Uterus (tissue), 3 donors: ENCODE measurements at regions not wholly inside any gene's neighbourhood (a gene's known extent, or its start where the extent isn't known, plus 50 kb on each side); places are given as distances from the start of the nearest gene placed in this dataset.

Experiments
- DNase-seq, 2 donors: peaks; one replicate each; pipeline ENCODE4 v3.0.0-alpha.2; 2019 to 2020
- H3K27ac ChIP-seq, 2 donors: fragments of 200-600 bp; sonication (generic); 1 replicate in 1 of 2; 2 replicates in 1 of 2; pipeline ENCODE4 v1.5.1; 2016 to 2018
- H3K27me3 ChIP-seq, 2 donors: fragments of 200-600 bp; sonication (generic); one replicate each; pipeline ENCODE4 v1.5.1; 2018 to 2019; ENCODE audit warnings: control low read depth in 1 of 2
- H3K36me3 ChIP-seq, 2 donors: fragments of 200-600 bp; sonication (generic); one replicate each; pipeline ENCODE4 v1.5.1; 2019; ENCODE audit warnings: control low read depth in 1 of 2
- H3K4me1 ChIP-seq, 2 donors: fragments of 200-600 bp; sonication (generic); one replicate each; pipeline ENCODE4 v1.5.1; 2018 to 2019; ENCODE audit warnings: control low read depth in 1 of 2
- H3K4me3 ChIP-seq, 2 donors: fragments of 200-600 bp; sonication (generic); 1 replicate in 1 of 2; 2 replicates in 1 of 2; pipeline ENCODE4 v1.5.1; 2018 to 2019; ENCODE audit warnings: mild to moderate bottlenecking in 1 of 2
- H3K9me3 ChIP-seq, 2 donors: fragments of 200-600 bp; sonication (generic); one replicate each; pipeline ENCODE4 v1.5.1; 2019; ENCODE audit warnings: control low read depth in 1 of 2
- POLR2A ChIP-seq, 2 donors: fragments of 450-650 bp; IDR thresholded peaks; one replicate each; pipeline ENCODE4 v1.6.1; 2016; ENCODE audit warnings: antibody characterized with exemption in 2 of 2, mild to moderate bottlenecking in 1 of 2, moderate library complexity in 1 of 2
- intact Hi-C: fragments of 100-400 bp; cut with DNase I; formaldehyde crosslinking; loops from one replicate; pipeline ENCODE4 v1.15.1; 2023; ENCODE audit warnings: low total_unique reads
- TF ChIP-seq, protein P1 (sequence below), 4 experiments: fragments of 200-600 bp in 2 of 4; fragments of 450-650 bp in 2 of 4; sonication (generic) in 2 of 4; IDR thresholded peaks; one replicate each; pipeline ENCODE4 v1.5.1; 2016 to 2019; ENCODE audit warnings: antibody characterized with exemption in 4 of 4, mild to moderate bottlenecking in 2 of 4, moderate library complexity in 1 of 4
- donor health status: DM: yes; HTN: yes; CAD: no.

DNA sequence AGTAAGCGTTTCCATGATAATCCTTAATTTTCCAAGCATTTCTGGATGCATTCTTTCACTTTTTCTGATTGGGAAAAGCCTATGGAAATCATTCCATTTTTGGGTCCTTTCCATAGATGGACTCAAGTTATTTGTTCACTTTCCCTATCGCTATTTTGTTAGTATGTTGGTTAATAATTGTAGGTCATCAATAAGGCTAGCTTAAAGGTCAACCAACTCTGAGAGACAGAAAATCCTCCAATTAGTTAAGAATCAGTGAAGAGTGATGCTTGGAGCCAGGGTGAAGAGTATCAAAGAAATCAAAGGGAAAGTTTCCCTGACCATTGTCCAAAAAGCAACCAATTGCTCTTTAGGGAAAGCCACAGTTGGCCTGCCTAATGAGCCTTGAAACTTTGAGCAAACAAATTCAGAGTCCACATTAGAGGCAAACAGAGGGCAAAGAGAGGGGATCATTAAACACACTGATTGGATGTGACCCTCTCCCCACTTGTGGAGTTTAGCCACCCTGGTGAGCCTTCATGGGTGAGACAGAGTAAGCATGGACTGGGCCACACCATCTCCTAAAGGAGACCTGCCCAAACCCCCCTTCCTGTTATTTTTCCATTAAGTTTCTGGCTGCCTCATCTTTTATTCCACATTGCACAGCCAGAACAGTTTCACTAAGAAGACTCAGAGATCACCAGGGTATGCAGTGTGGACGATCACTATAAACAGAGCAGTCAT lies 133.4 kb upstream of the DYNLRB2 start:
- H3K4me3 ChIP-seq, result no peak overlapping the region
- H3K36me3 ChIP-seq, result no peaks in the 10 kb centered on the region
- H3K27ac ChIP-seq, result no peak overlapping the region
- H3K9me3 ChIP-seq, result no peaks in the 10 kb centered on the region
- H3K4me1 ChIP-seq, result no peaks in the 10 kb centered on the region
- intact Hi-C loops, result no loop called here
- no peaks in the 10 kb centered on the region for H3K27me3 ChIP-seq
- TF ChIP-seq, protein P1, sequence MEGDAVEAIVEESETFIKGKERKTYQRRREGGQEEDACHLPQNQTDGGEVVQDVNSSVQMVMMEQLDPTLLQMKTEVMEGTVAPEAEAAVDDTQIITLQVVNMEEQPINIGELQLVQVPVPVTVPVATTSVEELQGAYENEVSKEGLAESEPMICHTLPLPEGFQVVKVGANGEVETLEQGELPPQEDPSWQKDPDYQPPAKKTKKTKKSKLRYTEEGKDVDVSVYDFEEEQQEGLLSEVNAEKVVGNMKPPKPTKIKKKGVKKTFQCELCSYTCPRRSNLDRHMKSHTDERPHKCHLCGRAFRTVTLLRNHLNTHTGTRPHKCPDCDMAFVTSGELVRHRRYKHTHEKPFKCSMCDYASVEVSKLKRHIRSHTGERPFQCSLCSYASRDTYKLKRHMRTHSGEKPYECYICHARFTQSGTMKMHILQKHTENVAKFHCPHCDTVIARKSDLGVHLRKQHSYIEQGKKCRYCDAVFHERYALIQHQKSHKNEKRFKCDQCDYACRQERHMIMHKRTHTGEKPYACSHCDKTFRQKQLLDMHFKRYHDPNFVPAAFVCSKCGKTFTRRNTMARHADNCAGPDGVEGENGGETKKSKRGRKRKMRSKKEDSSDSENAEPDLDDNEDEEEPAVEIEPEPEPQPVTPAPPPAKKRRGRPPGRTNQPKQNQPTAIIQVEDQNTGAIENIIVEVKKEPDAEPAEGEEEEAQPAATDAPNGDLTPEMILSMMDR (IDR thresholded peaks at IDR 0.05), result no peak
- TF ChIP-seq POLR2A (IDR thresholded peaks at IDR 0.05), result no peak
- no peak for DNase-seq

DNA sequence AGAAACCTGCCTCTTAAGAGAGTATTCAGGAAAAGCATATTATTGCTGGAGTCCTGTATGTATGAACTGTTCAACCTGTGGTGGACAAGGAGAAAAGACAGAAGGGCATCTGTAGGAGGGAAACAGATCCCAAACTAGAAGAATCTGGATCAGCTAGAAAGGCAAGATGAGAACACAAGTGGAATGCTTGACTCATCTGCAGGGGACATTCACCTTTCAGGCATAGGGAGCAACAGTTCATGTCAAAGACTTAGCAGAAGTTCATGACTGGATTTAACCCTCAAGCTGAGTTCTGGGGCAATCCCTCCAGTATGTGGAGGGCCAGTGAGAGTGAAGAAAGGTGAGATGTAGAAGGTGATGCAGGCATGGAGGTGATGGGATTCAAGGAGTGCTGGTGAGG lies 135.9 kb upstream of the DYNLRB2 start:
- H3K4me3 ChIP-seq, result no peak overlapping the region
- no peak for TF ChIP-seq POLR2A (IDR thresholded peaks at IDR 0.05)
- TF ChIP-seq, protein P1 (IDR thresholded peaks at IDR 0.05), result no peak
- H3K27ac ChIP-seq, result no peak overlapping the region

DNA sequence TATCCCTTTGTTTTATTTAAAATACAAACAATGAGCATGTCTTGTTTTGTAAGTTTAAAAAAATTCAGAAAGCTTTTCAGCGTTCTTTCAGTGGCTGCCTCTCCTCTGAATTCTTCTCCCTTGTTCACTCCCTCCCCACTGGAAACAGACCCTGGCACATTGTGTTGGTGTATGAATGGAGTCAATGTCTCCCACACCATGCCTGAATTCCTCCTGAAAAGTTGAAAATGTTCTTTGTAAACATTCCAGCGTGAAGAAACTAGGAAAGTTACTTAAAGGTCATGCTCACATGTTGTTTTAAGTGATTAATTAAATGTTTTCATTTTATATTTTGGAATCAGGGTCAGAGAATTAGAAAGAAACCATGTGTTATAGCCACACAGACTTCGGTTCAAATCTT lies 136.9 kb upstream of the DYNLRB2 start:
- Histone ChIP-seq H3K9me3 (no peaks in the 10 kb centered on the region), H3K27ac (no peak overlapping the region), H3K4me1 (no peaks in the 10 kb centered on the region), H3K36me3 (no peaks in the 10 kb centered on the region), H3K4me3 (no peak overlapping the region), H3K27me3 (no peaks in the 10 kb centered on the region)
- intact Hi-C loops, result no loop called here
- DNase-seq, result no peak
- TF ChIP-seq, protein P1 (IDR thresholded peaks at IDR 0.05), result no peak
- no peak for TF ChIP-seq POLR2A (IDR thresholded peaks at IDR 0.05)

More for the DNA sequence above, 135.9 kb upstream of the DYNLRB2 start:
- no peaks in the 10 kb centered on the region for H3K4me1 ChIP-seq
- H3K27me3 ChIP-seq, result no peaks in the 10 kb centered on the region
- no peaks in the 10 kb centered on the region for H3K36me3 ChIP-seq
- H3K9me3 ChIP-seq, result no peaks in the 10 kb centered on the region
- DNase-seq, result no peak
- intact Hi-C loops, result no loop called here

DNA sequence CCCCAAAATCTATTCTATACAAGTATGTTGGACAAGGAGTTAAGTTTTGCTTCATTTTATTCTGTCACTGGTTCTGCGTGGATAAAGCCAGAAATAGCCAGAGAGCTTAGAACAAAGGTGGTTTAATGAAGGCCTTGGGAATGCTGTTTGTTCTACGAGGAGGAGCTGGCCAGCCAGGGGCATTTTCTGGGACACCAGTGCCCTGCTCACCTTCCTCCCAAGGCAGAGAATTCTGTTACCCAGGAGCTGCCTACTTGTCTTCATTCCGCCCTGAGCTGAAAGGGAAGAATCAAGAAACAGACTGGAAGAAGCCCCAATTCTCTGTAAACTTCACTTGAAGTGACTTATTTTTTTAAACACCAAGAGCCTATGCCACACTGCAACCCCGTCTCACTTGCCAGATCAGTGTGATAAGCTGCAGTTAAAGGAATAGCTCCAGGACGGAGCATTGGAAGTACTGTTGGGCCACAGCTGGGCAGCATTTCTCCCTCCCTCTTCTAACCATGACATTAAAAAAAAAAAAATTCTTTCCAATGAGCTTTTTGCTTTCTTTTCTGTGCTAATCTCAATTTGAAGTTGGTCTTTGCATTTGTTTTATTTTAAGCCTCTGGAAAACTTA lies 149.8 kb upstream of the DYNLRB2 start:
- intact Hi-C loops, result no loop called here
- no peaks in the 10 kb centered on the region for H3K36me3 ChIP-seq
- no peak for TF ChIP-seq POLR2A (IDR thresholded peaks at IDR 0.05)
- TF ChIP-seq, protein P1 (IDR thresholded peaks at IDR 0.05), result no peak

DNA sequence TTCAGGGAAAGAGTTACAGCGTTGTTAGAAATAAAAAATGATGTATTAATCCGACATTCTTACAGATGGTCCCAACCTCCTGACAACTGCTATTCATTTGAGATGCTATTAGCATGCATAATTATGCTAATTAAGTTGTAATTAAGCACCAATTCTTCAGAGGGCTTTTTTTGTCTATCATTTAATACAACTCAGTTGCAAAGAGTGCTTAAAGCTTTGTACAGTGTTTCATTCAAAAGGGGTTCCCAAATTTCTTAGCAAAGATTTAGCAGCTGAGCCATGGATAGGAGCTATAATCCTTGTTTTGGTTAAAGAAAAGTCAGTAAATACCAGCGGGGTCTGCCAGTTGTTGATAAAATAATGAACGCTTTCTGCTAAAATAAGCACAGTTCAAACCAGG lies 150.7 kb upstream of the DYNLRB2 start:
- no peak overlapping the region for H3K27ac ChIP-seq
- intact Hi-C loops, result no loop called here
- no peak for DNase-seq

More for the DNA sequence above, 149.8 kb upstream of the DYNLRB2 start:
- Histone ChIP-seq H3K9me3 (no peaks in the 10 kb centered on the region), H3K27me3 (no peaks in the 10 kb centered on the region), H3K27ac (peak overlapping the region; percentile 42 to 47), H3K4me3 (no peak overlapping the region), H3K4me1 (no peaks in the 10 kb centered on the region)
- DNase-seq, result no peak

More for the DNA sequence above, 150.7 kb upstream of the DYNLRB2 start:
- H3K4me1 ChIP-seq, result no peaks in the 10 kb centered on the region
- no peak overlapping the region for H3K4me3 ChIP-seq
- no peaks in the 10 kb centered on the region for H3K9me3 ChIP-seq
- TF ChIP-seq, protein P1 (IDR thresholded peaks at IDR 0.05), result no peak
- no peak for TF ChIP-seq POLR2A (IDR thresholded peaks at IDR 0.05)
- H3K27me3 ChIP-seq, result no peaks in the 10 kb centered on the region
- no peaks in the 10 kb centered on the region for H3K36me3 ChIP-seq
